Occipital lobe (tissue), 1 donor: ENCODE measurements at regions not wholly inside any gene's neighbourhood (a gene's known extent, or its start where the extent isn't known, plus 50 kb on each side); places are given as distances from the start of the nearest gene placed in this dataset.

Experiments
- DNase-seq: peaks from one replicate; lab custom pipeline; 2025; lab: John Stamatoyannopoulos, UW

DNA sequence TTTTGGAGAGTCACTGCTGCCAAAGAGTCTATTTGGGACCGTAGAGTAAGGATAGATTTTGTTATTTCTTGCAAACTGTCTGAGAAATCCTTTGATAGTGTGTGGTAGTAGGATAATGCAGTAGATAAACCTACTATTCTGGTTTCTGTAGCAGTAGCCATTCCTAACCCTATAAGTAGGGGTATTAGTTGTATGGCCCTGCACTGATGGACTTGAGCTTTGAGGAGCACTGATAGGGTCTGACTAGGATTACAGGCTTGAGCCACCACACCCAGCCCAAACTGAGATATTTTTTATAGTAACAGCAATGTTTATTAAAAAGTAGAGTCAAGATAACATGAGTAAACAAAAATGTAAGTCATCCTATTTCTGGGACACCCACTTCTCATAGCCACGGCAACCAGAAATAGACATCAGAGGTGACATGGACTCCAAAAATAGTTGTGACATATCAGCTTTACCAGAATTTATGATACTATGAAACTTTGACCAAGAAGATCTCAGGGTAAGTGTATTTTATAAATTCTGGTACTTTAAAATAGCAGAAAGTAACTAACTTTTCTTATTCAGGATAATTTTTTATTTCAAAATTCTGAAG, 479.1 kb downstream of the SUCLA2 start:
- DNase-seq, result no peak

DNA sequence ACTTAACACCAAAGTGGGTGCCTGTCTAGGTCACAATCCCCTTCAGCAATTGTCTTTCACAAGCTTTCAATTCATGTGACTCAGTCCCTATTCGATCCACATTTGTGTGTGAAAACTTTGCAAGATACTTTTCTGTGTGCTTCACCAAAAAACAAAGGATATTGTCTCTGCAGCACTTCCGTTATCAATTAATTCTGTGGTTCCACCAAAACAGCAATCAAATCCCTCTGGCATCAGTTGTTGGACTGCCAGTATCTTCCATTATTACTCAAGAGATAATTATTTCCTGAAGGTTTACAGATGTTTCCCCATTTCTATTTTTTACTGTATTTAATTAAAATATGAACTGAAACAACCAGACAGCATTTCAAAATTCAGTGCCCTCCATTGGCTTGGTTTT, 481.4 kb downstream of the SUCLA2 start:
- no peak for DNase-seq

DNA sequence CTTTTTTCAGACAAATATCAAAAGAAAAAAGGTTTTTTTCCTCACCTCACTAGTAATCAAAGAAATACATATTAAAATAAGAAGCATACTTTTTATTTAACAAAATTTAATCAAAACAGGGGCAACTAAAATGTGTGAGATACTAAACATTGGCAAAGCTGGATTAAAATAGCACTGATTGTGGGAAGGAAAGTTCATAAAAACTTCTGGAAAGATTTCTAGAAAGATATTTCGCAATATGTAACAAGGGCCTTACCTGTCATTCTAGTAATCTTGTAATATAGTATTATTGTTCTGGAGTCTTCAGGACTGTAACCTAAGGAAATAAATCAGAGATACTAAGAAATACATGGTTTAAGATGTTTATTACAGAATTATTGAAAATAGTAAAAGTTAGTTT, 482.5 kb downstream of the SUCLA2 start:
- DNase-seq, result no peak

DNA sequence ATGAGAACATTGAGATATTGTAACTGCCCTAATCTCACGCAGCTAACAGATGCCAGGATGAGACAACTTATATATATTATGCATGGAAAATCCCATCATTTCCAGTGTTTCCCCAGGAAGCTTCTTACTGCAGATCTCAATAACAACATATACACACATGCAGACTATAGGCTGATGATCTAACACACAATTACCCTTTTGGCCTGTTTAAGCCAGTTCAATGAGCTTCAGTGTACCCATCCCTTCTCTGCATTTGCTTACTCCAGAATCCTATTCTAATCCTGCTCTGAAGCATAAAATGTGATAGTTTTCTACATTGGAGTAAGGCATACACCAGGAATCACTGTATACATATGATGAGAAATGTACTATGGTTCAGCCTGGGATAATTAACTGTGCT, 489.4 kb downstream of the SUCLA2 start:
- DNase-seq, result no peak

DNA sequence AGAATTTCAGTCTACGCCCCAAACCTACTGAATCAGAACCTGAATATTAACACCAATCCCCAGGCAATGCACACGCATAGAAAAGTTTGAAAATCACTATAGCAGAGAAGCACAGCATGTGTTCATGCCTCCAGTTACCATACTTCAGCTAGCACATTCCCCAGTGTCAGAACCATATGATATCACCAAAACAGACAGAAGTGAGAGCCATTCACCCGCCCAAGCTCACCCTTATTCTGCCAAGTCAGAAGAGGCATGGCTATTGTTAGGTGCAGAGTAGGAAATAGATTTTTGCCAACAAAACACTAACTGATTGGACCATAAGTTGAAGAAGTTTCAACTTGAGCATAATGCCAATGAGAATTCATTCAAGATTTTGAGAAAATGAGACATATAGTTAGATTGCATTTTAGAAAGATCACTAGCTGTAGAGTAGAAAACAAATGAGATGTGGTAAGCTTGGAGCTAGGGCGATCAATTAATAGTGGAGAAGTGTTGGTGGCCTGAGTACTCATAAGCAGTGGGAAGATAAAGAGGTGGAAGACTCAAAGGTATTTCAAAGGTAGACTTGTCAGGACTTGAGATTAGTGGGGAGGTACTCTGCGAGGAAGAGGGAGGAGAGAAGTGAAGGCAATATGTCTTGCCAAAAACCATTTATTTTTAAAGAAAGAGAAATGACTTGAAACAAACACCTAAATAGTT, 492.4 kb downstream of the SUCLA2 start:
- no peak for DNase-seq

DNA sequence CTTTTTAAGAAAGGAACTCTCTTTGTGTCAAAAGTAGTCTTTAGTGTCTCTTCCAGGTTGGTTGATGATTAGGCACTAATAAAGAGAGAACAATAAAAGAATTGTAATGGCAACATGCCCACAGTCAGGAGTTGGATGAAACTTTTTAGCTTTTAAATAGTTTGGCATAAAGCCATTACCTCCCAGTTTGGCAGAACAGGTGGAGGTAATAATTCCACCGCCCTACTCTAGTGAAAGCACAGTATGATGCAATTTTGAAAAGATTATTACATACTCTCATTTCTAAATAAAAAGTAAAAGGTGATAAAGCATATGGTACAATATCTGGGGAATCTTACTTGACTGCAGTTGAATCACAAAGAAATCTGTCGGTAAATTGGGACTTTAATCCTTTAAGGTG, 497.6 kb downstream of the SUCLA2 start:
- DNase-seq, result no peak

DNA sequence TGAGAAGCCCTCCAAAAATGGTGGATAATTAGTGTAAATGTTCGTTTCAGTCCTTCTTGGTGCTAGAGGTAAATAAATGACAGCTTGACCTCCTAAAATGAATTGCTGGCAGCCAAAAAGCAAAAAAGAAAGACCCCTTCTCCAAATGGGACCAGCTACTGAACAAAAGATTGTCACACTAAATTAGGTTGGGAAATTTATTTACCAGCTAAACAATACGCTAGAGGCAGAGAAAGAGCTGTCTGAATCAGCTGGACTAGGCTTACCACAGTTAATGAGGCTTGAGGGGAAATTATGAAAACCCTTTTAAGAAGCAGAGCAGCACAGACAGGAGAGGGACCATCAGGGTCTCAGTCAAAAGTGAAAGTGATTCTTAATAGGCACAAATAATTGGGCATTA, 498.9 kb downstream of the SUCLA2 start:
- DNase-seq, result no peak

DNA sequence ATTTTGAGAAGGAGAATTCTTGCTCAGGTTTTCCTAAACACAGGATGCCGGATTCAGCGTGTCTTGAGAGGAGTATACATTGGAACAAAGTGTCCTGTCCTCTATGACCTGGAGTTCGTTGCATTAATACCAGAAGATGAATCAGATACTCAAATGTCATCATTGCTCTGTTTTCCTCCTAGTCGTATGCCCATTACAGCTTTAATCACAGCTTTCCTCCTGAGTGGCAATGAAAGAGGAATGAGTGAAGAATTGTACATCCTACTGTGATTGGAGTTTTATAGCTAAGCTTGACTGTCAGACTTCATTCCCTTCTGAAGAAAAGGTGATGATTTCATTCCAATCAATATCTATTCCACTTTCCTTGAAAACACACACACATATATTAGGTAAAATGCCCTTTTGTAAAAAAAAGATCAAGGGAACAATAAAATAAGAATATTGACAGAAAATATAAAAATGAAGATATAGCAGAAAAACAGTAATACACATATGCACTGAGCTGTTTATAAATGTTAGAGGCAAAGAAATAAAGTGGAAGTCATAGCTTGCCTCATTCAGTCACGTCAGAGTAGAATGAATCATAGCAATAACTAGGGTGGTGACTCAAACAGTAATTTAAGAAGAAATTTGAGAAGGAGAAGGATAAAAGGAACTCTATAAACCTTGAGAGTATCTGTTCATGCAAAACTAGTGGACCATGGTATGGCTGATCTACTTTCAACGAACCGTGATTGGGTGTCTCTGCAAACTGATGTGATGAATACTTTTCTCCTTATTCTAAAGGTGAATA, 501.5 kb downstream of the SUCLA2 start:
- DNase-seq, result no peak

DNA sequence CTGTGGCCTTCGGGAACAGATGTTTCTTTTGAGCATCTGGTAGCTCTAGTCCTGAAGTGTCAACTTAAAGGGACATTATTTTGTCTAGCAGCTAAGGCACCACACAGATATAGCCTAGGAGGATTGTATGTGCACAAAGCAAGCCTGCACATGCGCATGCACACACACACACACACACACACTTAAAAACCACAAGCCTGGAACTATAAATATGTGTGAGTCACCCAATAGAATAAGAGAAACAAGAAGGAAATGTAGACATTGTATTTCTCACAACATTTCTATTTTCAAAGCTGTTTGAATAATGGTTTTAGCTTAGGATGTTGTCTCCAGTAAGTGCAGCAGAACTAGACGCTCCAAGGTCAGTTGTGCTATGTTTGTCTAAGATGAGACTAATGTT, 516.5 kb downstream of the SUCLA2 start:
- DNase-seq, result no peak

DNA sequence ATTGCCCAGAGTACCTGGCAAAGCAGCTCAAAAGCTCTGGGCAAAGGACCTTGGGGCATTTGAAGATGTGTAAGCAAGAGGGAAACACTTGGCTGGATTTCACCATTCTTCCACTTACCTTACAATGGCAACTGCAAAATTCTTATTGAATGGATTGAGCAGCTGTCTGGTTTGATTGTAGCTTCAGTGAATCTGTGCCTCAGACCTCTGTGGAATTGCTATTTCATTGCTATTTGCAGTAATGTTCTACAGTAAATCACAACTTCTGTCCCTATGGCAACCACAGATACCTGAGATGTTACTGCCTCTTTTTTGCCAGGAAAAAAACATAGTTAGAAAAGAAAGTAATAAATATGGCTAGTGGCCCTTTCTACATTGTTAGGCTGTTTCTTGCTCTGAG, 519.5 kb downstream of the SUCLA2 start:
- DNase-seq, result no peak

DNA sequence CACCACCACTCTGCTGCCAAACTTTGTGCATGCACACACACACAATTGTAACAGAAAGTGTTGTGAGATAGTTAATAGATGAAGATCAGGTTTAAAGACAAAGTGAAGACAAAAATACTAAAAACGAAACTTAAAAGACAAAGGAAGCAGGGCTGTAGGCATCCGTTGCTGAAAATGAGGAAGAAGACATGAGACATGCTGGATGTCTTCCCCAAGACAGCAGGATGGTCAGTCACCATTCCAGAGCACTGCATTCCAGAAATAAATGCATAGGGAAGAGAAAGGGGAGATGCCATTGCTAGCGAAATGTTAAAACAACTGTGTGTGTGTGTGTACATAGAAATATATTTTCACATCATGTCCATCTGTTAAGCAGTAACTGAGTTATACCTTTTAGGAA, 520.1 kb downstream of the SUCLA2 start:
- no peak for DNase-seq

DNA sequence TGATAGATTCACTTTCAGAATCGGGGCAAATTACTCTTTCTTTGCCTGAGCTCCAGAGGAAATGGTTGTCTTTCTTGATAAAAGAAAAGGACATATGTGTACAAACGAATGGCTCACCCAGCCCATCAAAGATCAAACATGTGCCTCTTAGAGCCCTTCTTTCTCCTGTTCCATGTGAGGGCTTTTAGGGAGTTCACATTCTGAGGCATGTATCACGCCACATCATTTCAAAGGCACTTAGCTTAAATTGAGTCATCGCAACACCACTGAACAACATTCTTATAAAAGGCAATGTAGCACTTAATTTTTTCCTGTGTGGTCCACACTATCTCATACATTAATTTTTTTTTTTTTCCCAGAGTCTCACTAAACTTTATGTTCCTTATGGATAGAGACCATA, 521.0 kb downstream of the SUCLA2 start:
- no peak for DNase-seq

DNA sequence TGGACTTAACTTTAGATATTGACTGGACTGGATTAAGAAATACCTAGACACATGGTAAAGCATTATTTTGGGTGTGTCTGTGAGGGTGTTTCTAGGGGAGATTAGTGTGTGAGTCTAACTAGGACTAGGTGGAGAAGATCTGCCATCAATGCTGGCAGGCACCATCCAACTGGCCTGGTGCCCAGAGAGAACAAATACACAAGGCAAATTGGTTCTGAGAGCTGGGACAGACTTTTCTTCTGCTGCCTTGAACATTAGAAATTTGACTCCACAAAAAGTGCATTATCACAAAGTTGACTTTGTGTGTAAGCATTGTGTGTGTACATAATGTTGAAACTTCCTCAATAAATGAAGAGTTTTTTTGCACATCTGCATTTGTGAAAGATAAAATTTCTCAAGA, 522.1 kb downstream of the SUCLA2 start:
- DNase-seq, result no peak

DNA sequence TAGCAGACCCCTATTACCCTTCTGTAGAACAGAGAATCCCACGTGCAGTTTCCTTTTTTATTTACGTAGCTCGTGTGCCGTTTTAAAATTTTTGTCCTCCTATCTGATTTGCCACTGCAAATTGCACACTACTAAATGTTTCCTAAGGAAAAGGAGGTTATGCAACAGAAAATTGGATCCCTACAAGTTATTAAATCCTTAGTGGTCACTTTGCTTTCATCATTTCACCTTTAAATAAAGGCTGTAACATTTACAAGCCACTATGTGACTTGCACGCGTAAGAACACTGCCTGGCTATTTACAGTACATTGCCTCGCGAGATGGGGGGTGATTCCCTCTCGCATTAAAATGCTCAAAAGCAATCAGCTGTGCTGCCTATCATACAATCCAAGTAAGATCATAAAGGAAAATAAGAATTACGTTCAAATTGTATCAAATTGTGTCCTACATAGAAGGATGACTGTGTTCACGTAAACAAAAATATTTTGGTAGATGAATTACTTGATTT, 525.6 kb downstream of the SUCLA2 start:
- DNase-seq, result no peak

DNA sequence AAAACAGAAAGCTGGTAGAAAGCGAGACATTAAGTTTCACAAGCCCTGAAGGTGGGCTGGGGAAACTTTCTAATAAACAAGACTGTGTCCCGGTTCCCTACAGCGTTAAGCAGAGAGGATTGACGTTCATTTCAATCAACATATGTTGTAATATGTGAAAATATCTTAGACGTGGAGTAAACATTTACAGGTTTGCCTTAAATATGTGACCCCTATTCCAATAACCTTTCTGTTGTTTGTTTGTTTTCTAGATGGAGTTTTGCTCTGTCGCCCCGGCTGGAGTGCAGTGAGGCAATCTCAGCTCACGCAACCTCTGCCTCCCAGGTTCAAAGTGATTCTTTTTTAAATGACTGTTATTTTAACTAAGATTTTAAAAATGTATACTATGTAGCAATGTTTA, 526.2 kb downstream of the SUCLA2 start:
- DNase-seq, result no peak

DNA sequence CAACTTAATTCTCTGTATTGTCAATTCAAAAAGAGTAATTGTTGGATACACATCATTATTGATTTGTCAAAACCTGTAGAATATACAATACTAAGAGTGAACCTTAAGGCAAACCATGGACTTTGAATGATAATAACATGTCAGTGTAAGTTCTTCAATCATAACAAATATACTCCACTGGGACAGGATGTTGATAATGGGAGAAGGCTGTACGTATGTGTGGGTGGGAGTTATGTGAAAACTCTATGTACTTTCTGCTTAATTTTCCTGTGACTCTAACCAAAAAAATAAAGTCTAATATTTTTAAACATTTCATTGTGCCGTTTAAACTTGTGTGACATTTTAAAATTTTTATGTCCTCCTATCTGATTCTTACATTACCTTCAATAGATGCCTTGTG, 526.7 kb downstream of the SUCLA2 start:
- DNase-seq, result no peak

DNA sequence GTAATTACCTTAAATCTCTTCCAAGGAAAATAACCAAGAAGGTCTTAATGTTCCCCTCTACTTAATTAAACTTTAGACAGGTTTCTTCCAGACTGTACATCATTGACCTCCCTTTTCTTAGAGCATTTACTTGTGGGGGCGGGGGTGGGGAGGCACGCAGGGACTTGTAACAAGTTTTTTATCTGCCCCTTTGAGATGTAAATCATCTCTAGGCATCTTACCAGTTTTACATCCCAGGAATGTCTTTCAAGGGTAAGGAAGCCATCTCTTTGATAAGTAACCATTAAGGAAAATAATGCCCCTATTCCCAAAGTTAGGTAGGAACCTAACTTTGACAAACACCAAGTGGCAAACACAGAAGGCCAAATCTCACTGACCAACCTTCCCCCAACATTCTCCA, 528.6 kb downstream of the SUCLA2 start:
- no peak for DNase-seq

DNA sequence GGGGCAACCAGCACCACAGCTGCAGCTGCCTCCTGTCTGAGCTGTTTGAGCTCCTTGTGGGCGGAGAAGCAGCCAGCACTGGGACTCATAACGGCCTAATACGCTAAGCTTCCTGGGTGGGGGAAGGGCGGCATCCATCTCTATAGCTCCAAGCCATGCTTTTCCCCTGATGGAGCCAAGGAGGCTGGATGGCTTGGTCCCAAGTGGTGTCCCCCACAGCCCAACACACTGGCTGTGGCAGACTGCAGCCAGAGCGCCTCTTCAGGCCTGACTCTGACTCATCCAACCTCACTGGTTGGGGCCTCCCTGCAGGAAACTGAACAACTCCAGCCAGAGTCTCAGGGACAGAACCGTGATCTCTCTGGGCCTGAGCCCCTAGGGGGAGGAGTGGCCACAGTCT, 537.3 kb downstream of the SUCLA2 start:
- DNase-seq, result no peak

DNA sequence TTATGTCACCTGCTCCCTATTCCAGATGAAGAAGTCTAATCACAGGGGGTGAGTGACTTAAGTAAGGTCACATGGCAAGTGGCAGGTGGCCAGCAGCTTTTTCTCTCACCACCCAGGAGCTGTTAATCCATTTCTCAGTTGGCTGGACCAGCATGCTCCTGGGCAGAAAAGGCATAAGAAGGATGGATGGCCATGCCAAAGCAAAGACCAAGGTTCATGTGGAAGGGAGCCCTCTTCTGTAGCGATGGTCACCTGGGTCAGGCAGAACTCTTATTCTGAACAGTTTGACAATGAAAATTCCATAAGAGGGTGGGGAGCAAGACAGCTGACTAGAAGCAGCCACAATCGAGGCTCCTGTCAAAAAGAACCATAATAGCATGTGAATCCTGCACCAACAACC, 538.1 kb downstream of the SUCLA2 start:
- no peak for DNase-seq

DNA sequence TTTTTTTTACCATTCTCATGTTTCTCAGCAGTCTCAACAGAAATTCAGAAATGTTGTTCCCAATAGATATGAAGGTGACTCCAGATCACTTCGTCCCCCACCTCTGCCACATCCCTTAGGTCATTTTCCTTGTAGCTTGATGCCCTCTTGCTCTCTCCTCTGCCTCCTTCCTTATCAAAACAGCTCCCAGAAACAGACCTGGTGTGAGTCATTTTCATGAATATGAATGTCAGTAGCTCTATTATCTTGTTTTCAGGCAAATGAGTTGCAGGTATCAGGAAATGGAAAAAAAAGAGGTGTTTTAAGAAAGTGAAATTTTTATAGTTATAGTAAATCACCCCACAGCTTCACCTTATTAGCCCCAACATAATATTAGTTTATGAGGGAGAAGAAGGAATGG, 539.3 kb downstream of the SUCLA2 start:
- no peak for DNase-seq

DNA sequence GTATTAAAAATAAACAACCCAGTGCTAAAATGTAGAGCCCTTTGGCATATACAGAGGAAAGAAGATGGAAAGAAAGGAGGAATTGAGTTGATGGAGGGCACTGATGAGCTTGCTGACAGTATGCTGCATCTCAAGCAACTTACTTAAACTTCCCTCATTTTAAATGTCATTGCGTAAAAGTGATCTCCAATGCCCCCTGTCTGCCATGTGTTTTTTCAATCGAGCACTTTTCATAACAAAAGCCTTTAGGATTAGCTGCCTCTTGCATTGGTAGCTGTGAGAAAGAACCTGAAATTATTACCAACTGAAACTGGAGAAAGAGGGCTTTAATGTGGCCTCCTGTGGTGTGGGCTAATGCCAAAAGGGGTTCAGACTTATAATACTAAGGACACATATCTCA, 541.6 kb downstream of the SUCLA2 start:
- DNase-seq, result no peak

DNA sequence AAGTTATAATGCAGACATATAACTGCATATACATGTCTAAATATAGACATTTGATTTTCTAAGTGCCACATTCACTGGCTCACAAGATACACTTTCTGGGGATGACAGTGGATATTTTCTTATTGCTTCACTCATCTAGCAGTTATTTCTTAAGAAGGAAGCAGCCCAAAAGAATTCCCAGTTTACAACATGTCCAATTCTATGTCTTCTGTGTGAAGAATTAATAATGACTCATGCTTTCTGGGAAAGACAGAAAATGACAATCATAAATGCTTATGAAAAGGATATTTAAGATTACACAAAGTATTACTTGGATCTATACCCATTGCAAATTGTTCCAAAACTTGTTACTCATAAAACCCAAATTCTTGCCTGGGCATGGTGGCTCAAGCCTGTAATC, 543.4 kb downstream of the SUCLA2 start:
- no peak for DNase-seq

DNA sequence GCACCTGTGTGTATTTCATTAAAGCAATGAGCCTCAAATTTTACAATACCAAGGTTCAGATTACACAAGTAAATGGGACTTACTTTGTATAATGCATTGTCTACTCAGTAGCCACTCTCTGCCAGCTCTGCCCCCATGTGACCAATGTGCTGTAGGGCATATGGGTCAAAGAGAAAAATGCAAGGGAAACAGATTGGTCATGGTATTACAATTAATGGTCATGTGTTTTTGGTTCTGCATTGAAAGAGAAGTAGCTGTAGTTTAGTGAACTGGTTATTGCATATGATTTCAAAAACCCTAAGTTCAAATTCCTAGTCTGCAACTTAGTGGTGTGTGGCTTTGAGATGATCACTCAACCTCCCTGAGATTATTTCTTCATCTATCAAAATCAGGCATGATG, 545.4 kb downstream of the SUCLA2 start:
- DNase-seq, result no peak
